Stimulated activated naive CD4-positive, alpha-beta T cell treated with Interleukin-2 at 50 U/mL for 16 hours (primary cell): ENCODE measurements at regions not wholly inside any gene's neighbourhood (a gene's known extent, or its start where the extent isn't known, plus 50 kb on each side); places are given as distances from the start of the nearest gene placed in this dataset.
"Not testable (repeated sequence)": the region's sequence is repeated elsewhere in the genome, so short reads cannot be mapped to it uniquely, and the experiment has no call there.

Source experiments
- DNase-seq: peaks from one replicate; lab custom pipeline; 2025; lab: John Stamatoyannopoulos, UW

GRCh38 chr4:123674762-123675465, 278.3 kb downstream of the SPRY1 start:
- DNase-seq = no peak

DNA sequence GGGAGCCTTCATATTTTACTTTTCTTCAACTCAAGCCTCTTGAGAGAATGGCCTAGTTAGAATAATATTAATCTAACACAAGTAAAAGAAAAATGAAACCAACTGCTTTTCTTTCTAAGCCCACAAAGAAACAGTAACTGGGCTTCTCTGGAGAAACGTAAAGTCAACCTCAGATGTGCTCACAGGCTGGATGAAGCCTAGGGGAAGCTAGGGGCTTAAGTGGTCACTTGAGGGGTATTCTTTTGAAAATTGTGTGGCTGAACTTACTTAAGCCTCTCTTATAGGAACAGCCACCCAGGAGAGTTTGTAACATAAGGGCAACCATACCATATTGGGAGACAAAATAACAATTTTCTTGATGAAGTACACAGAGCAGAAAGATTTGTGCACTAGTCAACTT, 279.0 kb downstream of the SPRY1 start:
- no peak for DNase-seq

DNA sequence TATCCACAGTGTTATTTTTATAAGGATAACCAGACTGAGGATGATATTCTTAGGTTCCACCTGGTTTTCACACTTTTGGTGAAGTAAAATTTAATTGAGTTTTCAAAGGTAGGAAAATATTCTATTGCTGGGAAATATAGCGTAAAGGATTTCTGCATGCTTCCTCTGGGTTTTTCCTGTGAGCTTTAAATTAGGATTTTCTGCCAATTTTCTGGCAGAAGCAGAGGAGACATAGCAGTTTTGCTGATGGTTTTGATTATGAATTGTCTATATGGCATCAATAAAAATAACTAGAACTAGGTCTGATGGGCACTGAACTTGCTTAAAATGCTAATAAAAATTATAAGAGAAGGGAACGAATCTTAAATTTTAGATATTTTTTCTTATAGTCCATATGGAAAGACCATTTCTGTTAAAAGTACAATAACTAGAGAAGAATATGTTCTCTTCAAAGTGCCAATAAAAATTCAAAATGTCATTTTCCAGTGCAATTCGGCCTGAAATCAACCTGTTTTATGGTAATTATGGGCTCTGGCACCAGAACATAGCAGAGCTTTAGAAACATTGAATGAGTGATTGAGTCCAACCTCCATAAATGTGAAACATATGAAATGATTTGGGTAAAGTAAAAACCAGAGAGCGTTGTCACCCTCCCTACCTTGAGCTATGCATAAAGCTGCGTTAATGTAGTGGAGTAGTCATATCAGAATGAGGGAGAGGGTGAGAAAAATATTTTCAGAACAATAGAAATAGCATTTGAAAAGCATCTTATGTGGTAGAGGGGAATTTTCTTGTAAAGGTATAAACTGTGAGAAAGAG, 279.7 kb downstream of the SPRY1 start:
- no peak for DNase-seq

- DNase-seq = no peak
These were observed 280.3 kb downstream of the SPRY1 start for GRCh38 chr4:123676890-123677229.

DNA sequence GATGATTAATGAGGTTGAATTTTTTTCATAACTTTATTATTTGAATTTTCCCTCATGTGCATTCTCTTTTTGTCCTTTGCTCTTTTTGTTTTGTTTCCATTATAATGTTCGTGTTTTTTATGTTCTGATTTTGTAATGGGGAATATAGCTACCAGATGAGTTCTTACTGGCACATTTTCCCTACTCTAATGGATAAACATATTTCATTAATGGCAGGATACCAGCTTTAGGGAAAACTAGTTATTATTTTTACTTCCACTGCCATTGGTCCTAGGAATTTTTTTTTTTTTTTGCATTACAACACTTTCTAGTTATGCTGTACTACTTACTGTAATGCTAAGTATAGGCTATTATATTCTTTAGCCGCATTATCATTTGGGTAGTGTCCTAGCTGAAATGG, 286.3 kb downstream of the SPRY1 start:
- no peak for DNase-seq

DNA sequence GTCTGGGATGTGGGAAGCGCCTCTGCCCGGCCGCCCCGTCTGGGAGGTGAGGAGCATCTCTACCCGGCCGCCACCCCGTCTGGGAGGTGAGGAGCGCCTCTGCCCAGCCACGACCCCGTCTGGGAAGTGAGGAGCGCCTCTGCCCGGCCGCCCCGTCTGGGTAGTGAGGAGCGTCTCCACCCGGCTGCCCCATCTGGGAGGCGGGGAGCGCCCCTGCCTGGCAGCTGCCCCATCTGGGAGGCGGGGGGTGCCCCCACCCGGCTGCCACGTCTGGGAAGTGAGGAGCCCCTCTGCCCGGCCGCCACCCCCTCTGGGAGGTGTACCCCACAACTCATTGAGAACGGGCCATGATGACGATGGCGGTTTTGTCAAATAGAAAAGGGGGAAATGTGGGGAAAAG, 288.3 kb downstream of the SPRY1 start:
- DNase-seq = not testable (repeated sequence)

DNA sequence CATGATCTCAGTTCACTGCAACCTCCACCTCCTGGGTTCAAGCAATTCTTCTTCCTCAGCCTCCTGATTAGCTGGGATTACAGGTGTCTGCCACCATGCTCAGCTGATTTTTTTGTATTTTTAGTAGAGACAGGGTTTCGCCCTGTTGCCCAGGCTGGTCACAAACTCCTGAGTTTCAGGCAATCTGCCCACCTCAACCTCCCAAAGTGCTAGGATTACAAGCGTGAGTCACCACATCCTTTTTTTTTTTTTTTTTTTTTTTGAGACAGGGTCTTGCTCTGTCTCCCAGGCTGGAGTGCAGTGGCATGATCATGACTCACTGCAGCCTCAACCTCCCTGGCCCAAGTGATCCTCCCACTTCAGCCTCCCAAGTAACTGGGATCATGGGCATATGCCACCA, 298.9 kb downstream of the SPRY1 start:
- not testable (repeated sequence) for DNase-seq

GRCh38 chr4:123696687-123697086, 300.1 kb downstream of the SPRY1 start:
- no peak for DNase-seq

DNA sequence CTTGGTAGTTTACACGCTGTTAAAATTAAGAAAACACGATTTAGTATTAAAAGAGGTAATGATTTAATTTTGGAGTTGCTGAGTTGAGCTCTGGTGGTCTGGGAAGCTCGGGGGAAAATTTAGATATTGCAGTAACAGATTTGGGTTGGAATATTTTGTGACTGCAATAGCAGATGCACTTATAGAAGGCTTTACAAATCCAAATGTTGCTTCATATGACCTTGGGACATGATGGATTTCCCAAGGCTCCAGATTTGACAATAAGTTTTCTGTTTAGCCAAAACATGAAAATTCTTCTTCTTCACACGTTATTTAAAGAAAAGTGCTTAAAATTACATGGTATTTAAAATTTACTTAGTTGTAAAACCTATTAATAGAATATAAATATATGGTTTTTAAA, 302.0 kb downstream of the SPRY1 start:
- DNase-seq = no peak

DNA sequence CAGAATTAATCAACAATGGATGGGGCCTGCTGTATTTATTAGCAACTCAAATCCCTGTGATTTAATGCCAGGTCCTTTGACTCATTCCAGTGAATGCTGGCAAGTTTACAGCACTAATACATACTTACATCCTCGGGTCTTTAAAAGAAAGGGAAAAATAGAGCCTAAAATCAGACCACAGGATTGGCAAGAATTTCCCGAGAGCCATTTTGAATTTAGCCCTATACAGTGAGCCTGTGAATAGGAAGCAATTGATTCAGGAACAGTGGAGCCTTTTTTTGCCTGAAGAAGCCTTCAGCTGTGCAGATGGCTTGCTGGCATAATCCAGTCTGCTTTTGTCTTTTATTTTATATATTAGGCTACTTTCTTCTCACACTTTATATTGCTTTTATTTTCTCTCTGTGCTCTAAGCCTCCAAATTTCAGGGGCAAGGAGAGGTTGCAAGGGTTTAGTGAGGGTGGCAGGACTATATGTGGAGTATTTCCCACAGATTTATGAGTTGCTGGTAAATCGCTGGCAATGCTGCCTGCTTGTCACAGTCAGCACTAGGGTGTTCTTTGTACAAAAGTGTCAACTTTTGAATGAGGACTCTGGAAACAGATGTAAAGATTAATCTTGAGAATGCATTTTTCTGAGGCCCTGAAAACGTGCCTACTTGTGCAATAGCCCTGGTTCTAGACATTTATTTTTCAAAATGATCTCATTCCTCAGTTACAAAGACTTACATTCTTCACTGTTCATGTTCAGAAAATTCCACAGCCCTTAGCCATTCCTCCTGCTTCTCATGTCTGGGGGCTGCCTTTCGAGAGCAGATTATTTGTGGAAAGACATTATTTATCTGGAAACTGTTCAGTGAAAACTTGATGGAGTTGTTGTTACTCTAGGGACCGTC, 303.5 kb downstream of the SPRY1 start:
- DNase-seq = no peak

GRCh38 chr4:123701131-123701575, 304.6 kb downstream of the SPRY1 start:
- DNase-seq = no peak

DNA sequence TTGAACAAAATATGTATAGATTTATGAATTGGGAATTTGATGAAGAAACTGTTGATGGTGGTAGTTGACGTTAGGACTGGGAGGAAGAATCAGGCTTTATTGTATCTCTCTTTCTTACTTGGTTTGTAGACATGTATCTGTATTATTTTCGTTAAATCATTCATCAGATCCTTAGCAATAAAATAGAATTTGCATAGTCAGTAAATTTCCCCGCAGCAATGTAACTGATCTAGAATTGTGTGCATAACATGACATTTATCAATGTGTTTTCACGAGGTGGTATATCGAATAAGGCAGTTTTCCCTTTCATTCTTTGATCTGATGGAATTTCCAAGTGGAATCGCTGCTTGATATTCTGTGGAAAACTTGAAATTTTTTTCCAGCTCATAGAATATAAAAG, 308.8 kb downstream of the SPRY1 start:
- DNase-seq = no peak

DNA sequence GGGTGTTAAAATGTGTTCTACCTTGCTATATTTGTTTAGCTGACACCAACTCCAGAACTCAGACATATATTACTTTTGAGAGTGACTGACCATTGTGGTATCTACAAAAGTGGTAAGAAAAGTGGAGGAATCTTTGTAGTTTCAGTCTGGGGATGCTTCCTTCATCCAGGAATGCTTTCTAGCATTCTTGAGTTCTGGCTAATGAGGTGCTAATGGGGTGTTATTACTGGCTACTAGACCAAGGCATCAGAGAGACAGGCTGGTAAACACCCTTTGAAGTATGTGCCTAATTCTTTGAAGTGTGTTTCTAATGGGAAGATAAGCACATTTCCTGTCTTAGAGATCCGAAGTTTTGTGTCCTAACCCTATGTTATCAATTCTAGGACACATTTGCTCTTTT, 310.4 kb downstream of the SPRY1 start:
- no peak for DNase-seq

GRCh38 chr4:123708902-123709301, 312.3 kb downstream of the SPRY1 start:
- DNase-seq = no peak

GRCh38 chr4:123709336-123709735, 312.7 kb downstream of the SPRY1 start:
- no peak for DNase-seq

DNA sequence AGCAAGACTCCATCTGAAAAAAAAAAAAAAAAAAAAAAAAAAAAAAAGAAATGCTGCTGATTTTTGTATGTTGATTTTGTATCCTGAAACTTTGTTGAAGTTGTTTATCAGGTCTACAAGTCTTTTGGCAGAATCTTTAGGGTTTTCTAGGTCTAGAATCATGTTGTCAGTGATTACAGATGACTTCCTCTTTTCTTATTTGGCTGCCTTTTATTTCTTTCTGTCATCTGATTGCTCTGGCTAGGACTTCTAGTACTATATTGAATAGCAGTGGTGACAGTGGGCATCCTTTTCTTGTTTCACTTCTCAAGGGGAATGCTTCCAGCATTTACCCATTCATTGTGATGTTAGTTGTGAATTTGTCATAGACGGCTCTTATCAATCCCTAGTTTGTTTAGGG, 334.4 kb downstream of the SPRY1 start:
- DNase-seq = no peak

GRCh38 chr4:123737156-123737555, 340.6 kb downstream of the SPRY1 start:
- DNase-seq = no peak

GRCh38 chr4:123739806-123740205, 343.2 kb downstream of the SPRY1 start:
- DNase-seq = no peak

- no peak for DNase-seq
These were observed 343.6 kb downstream of the SPRY1 start for GRCh38 chr4:123740236-123740635.

GRCh38 chr4:123741906-123742305, 345.3 kb downstream of the SPRY1 start:
- DNase-seq = no peak

- DNase-seq = no peak
These were observed 347.3 kb downstream of the SPRY1 start for GRCh38 chr4:123743848-123744247.

DNA sequence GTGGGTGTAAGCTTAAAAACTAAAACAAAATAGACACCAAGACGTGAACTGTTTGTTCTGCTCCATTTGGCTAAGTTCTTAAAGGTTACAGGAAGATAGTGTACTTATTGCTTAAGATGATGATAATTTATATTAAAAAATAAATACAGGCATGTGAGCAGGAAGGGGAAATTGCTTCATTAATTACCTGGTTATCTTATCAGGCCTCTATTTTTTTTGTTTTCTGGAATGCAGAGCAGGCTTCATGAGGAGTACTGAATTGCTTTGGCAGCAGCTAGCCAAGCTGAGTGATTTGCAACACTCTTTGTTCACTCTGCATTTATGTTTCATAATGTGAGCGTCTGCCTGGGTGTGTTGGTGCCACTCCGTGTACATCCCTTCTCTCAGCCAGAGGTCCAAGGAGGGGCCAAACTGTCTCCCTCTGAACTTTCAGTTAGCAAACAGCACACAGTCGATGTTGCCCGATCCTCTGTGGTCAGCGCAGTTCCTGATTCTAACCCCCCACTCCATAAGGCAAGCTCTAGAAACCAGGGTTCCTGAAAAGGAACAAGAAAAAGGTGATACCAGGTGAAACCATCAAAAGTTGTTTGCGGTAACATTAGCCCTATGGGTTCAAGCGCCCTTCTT, 348.2 kb downstream of the SPRY1 start:
- no peak for DNase-seq
